SKM-1 treated with dmso at 0.1 percent for 144 hours (cell line): ENCODE measurements at regions not wholly inside any gene's neighbourhood (a gene's known extent, or its start where the extent isn't known, plus 50 kb on each side); places are given as distances from the start of the nearest gene placed in this dataset.

ENCODE experiments used
- DNase-seq: peaks from one replicate; lab custom pipeline; 2025; ENCODE audit not compliant: unreplicated experiment; lab: John Stamatoyannopoulos, UW

DNA sequence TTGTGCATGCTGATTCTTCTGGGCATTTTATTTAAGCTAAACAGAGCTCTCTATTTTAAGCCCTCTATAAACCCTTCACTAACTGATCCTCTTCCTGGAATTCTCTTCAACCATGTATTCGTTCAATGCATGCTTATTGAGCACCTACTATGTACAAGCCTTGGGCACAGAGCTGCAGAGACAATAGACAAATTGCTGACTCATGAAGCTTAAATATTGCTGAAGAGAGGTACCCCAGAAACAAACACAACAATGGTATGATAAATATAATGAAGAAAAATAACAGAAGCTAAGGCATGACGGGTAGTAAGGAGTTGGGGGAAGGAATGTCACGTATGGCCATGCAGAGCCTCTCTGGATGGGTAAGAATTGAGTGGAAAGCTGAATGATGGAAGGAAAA lies 222.2 kb downstream of the PPARGC1A start:
- no peak for DNase-seq

DNA sequence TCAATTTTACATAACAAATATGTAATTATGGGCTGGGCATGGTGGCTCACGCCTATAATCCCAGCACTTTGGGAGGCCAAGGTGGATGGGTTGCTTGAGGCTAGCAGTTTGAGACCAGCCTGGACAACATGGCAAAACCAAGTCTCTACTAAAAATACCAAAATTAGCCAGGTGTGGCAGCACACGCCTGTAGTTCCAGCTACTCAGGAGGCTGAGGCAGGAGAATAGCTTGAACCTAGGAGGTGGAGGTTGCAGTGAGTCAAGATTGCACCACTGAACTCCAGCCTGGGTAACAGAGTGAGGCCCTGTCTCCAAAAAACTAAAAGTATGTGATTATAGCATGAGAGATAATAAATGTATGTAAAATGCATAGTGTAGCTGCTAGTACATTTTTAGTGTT lies 229.0 kb downstream of the PPARGC1A start:
- no peak for DNase-seq

DNA sequence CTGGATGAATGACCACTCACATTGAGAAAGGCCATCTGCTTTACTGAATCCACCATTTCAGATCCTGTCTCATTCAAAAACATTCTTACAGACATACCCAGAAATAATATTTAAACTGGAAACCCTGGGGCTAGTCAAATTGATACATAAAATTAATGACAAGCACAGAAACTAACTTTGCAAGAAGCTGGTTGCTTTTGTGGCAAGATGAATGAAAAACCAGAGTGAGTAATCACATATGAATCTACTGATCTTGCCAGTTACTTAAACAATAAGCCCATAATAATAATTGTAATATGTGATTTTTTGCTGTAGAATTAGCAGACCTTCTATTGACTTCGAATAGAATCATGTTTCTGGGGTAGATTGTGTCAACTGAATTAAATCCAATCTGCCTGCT lies 235.1 kb downstream of the PPARGC1A start:
- no peak for DNase-seq

DNA sequence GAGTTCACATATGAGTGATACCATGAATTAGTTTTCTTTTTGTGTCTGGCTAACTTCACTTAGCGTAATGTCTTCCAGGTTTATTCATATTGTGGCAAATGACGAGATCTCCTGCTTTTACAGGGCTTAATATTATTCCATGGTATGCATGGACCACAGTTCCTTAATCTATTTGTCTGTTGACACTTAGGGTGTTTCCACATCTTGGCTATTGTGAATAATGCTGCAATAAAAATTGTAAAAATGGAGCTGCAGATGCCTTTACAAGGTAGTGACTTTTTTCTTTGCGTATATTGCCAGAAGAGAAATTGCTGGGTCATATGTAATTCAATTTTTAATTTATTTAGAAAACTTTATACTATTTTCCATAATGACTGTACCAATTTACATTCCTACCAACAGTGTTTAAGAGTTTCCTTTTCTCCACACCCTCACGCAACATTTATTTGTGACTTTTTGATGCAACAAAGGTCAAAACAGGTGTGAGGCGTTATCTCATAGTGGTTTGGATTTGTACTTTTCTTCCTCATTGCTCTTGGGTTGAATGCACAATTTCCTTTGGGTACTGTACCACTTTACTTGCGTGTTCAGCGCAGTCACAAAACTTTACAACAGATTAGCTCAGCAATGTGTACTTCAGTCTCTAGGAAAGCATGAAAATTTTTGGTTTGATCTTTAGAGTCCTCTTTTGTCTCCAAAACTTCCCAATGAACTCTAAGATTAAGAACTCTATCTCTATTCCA lies 240.8 kb downstream of the PPARGC1A start:
- no peak for DNase-seq

DNA sequence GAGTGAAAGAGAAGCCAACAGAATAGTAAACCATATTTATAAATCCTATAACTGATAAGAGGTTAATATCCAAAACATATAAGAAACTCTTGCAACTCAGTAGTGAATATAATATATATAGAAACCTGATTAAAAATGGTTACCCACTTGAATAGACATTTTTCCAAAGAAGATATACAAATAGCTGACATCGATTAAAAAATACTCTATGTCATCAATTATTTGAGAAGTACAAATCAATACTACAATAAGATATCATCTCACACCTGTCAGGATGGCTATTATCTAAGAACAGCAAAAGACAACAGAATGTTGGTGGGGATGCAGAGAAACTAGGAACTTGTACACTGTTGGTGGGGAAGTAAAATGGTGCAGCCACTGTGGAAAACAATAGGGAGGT lies 254.4 kb downstream of the PPARGC1A start:
- no peak for DNase-seq

DNA sequence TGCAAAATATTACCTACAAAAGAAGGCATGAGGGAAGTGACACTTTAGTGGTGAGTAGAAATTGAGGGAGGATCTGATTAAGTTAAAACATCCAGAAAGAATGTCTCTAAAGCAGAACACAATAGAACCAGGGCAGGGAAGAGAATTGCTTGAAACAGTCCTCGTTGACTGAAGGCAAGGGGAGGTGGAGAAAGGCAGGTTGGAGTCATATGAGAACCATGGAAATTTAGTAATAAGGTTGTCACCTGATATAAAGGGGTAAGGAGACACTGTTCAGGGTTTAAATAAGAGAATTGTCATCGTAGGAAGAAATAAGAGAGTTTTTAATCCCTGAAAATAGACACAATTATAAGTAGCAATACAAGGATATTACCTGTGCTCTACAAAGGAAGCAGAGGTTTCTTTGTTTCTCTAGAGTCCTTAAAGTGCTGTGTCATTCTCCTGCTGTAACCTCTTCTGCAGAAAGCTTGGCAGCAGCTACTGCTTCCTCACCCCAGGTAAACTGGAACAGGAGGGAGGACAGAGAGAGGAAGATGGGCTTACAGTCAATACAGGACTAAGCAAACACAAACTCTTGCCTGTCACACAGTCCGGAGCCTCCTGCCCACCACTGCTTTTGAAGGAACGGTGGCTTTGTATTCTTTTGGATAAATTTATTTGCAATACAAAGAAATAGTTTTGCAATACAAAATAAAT lies 258.4 kb downstream of the PPARGC1A start:
- no peak for DNase-seq

DNA sequence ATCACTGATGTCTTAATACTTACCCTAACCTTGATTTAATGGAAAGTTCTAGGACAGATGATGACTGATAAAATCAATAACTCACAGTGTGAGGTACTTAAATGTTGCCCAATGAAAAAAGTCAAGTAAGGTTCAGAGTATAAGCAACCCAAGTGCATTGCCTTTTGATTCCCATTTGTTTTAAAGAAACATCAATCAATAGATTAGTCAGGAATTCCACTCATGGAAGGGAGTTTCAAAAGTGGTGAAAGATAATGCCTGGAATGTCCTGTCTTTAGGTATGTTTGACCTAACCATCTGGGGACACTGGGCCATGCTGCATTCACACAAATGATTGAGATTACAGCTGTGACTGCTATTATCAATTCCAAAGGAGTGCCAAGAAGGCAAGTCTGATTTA lies 259.7 kb downstream of the PPARGC1A start:
- DNase-seq, result no peak

DNA sequence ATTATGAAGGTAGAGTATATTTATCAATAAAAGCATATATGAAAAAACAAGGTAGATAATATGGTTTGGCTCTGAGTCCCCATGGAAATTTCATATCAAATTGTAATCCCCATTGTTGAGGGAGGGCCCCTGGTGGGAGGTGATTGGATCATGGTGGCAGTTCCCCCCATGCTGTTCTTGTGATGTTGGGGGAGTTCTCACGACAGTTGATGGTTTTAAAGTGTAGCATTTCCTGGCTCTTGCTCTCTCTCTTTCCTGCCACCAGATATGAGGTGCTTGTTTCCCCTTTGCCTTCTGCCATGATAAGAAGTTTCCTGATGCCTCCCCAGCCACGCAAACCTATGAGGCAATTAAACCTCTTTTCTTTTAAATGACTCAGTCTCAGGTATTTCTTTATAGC lies 260.4 kb downstream of the PPARGC1A start:
- DNase-seq, result no peak

DNA sequence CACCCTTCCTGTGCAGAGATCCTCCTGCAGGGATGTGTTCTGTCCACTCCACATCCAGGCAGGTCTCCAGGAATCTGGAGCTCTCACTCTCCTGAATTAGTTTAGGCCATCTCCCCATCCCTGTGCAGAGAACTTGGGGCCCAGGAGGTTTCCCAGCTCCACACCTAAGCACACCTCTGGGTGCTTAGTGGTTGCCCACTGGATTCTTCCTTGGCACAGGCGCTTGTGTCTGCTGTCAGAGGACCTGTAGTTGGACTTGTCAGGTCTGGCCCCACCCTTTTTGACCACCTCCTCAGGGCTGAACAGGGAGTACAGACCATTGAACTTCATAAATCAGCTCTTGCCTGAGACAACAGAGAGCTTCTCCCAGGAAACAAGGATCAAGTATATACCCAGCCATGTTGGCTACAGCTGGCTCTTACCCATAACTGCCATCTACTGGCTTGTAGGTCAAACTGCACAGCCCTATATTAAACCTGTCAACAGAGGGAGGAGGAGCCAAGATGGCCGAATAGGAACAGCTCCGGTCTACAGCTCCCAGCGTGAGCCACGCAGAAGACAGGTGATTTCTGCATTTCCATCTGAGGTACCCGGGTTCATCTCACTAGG lies 275.5 kb downstream of the PPARGC1A start:
- DNase-seq, result no peak

DNA sequence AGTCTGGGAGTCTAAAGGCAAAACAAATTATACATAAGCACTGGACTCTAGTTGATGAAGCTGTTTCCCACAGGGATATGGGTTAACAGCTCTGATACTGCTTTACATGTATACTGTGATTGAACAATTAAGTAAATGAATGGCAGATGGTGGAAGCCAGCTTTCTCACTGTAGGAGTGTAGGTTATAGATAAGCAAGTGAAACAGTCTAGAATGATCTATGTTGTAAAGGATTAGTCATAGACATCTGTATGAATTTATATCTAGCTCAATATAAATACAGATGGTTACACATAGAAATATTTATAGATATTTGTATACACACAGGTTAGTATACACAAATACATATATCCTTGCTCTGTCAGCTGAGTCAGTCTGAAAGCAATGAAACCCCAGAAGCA lies 276.1 kb downstream of the PPARGC1A start:
- no peak for DNase-seq

DNA sequence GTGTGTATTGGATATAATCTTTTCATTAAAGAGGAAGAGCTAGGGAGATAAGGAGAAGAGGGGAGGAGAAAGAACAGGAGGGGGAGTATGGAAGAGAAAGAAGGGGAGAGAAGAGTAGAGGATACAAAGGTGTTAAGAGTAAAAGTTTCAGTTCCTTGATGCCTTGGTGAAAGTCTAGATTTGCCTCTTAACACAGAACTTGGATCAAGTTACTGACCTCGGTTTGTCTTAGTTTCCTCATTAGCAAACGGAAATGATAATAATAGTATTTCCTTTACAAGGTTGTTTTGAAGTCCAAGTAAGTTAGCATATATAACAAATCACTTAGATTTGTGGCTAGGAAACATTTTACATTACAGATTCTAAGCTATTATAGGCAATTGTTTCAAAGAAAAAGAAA lies 287.1 kb downstream of the PPARGC1A start:
- DNase-seq, result no peak

DNA sequence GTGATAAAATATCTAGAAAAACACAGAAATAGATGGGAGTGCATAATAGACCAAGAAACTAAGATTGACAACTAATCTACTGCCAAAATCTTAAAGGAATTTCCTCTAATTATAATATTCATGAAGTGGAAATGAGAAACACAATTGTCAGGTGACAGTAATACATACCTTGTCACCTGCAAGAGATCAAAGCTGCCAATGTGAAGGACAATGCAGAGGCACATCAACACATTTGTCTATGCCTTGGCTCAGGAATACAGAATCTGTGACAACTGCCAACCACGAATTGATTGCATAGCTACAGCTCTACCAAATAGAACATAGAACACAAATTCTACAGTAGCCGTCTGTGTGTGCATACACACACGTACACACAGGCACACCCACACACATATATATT lies 295.7 kb downstream of the PPARGC1A start:
- DNase-seq, result no peak

DNA sequence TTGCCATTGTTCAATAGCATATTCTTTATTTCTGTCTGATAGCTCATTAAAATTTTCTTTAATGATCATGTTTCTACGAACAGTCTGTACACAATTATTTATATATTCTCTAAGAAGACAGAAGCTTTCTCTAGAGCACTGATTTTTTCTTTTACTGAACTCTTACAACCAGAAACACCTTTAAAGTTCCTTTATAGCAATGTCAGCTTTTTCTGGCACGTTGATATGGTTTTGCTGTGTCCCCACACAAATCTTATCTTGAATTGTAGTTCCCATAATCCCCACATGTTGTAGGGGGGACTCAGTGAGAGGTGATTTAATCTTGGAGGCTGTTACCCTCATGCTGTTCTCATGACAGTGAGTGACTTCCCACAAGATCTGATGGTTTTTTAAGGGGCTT lies 299.4 kb downstream of the PPARGC1A start:
- no peak for DNase-seq

DNA sequence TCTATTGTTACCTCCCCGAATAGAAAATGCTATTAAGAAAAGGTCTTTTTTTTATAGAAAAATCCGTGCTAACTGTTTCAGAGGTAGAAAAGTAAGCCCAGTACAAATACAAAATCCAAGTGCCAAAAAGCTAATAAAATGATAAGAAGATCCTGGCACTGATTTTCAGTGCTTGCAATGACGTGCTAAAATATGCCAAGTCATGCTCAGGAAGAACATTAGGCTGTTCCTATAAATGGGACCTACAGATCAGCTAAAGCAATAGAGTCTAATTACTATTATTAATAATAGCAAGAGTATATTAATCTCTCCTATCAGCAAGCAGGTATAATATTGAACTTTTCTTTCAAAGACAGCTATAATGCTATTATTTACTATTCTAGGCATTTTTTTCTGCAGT lies 305.8 kb downstream of the PPARGC1A start:
- DNase-seq, result no peak

DNA sequence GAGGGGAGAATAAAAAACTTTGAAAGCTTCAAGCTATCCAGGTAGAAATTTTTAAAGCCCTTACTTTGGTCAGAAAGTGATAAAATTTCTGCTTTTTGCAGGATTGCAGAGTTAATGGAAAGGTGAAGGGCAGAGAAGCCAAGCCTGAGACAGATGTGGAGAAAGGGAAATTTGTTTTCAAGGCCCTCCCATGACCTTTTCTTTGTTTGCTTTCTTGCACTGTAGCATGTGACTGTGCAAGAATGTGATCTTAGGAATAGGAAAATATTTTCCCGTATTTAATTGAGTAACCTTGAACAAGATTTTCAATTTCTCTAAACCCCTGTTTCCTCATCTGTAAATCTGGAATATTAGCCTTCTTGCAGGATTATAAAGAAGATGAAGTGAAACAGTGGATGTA lies 307.2 kb downstream of the PPARGC1A start:
- no peak for DNase-seq

DNA sequence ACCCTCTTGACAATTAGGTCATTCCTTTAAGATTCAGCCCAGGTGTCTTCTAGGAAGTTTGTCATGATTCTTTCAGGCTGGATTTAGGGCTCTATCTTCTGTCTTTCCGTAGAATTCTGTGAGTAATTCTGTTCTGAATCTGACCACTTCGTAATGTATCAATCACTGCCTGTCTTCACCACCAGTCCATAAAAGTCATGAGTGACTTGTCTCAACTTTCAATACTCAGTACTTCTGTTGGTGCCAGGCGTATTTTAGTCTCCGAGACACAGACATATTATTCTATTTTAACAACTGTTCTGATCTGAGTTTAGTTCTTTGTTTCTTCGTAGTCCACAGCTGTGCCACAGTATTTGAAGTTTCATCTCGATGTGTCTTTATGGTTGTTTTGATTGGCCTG lies 310.7 kb downstream of the PPARGC1A start:
- no peak for DNase-seq

DNA sequence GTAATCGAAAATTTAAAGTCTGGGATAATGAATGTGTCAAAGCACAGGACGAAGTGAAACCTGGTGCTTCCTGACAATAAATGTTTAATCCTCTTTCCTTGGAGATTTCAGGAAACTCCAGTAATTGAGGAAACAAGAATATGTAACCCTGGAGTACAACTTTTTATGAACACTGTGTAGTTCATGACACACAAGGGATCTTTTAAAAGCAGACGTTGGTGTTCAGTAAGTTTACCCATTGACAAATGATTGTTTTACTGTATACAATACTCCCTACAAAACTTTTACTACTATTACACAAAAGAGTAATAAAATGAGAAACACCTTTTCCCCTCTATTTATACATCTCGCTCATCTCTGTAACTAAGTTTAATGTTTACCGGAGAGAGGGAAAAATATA lies 312.4 kb downstream of the PPARGC1A start:
- no peak for DNase-seq

DNA sequence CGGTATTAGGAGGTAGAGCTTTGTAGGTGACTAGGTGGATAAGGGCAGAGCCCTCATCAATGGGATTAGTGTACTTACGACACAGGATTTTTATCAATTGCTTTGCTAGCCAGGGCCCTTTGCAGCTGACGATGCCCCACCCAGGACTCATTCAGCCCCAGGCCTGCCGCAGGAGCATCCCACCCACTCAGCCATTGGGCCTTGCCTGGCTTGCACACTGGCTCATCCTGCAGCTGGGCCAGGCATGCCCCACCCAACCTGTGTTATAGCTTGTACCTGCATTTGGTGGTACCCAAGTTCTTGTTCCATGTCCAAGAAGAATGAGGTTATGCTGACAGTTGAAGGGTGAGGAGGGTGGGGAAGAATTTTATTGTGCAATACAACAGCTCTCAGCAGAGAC lies 317.5 kb downstream of the PPARGC1A start:
- no peak for DNase-seq

DNA sequence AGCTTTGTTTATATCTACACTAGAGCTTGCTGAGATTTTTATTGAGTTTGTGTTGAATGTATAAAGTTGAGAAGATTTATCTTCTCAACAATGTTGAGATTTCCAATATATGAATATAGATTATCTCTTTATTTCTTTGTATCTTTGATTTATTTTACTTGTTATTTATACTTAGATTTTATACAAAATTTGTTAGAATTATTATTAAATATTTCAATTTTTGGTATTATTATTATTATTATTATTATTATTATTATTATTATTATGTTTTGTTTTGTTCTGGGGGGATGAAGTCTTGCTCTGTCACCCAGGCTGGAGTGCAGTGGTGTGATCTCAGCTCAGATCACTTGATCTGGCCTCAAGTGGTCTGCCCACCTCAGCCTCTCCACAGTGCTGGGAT lies 322.5 kb downstream of the PPARGC1A start:
- no peak for DNase-seq

DNA sequence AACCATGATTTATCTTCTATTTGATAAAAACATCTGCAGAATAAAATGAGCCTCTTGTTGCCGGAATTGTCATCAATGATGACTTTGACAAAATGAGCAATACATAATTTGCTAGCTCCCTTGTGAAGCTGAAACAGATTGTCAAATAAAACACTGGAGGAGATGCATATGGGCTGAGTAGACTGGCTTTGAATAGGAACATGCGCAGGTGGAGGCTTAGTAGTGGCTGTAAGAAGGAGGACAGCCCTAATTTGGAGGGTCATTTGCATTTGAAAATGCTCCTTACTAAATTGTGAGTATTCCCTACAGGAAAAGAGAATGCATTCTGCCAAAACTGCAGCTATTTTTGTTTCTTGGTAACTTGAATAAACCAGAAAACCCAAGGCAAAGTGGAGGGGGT lies 329.1 kb downstream of the PPARGC1A start:
- no peak for DNase-seq

DNA sequence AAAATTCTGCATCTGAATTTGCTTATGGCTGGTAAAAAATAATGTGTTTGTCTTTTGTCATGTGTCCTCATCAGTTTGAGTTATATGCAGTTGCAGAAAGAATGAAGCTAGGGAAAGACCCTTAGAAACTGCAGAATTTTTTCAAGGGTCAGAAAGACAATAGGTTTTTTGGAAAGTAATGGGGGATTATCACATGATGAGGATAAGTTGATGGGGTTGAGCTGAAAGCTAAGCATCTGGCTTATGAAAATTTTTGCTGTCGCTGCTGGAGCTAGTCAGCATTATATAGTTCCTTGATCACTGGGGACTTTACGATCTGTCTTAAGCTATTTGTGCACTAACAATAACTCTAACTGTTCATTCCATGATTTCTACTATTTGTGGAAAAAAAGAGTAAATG lies 331.7 kb downstream of the PPARGC1A start:
- no peak for DNase-seq

DNA sequence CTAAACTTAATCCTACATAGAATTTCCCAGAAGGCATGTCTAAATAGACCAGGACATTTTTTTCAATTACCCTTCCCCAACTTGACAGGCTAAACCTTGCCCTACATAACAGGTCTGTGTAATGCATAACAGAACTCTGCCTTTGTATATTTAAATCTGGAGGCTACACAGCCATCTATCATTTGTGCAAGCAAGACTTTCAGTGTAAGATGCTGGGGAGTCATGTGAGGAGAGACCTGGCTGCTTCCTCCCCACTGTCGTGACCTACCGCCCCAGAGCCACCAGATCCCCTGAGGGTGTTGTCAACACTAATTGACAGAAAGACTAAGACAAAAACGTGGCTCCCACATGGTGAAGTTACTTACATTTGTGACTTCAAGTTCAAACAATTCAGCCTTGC lies 342.2 kb downstream of the PPARGC1A start:
- no peak for DNase-seq

DNA sequence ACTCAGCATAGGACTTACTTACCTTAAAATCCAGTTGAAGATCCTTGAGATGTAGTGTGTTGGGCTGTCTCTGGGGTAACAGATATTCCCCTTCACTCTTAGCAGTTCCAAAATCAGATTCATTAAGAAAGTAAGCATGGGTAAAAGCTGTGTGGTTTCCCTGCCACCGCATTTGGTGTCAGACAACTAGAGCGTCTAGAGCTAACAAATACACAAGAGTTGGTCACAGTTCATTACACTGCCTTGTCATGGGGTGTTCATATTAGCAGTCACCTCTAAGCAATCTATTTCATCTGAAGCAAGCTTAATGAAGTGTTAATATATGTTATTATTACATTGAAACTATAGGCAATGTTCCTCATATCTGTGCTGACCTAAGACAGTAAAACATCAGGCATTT lies 342.8 kb downstream of the PPARGC1A start:
- no peak for DNase-seq
